Endothelial cell of umbilical vein (primary cell): ENCODE measurements at regions not wholly inside any gene's neighbourhood (a gene's known extent, or its start where the extent isn't known, plus 50 kb on each side); places are given as distances from the start of the nearest gene placed in this dataset.

Experiments
- BruUV-seq: library from RNA; stranded (reverse); fragments of 400-500 nt; replicated peaks from 2 replicates; lab custom pipeline; 2021; lab: Mats Ljungman, UMichigan
- CTCF ChIA-PET: fragments of 300-600, 350-600 bp; sonication (Branson Sonifier 250); formaldehyde crosslinking; loops from one replicate; lab custom pipeline; 2021; ENCODE audit warnings: antibody characterized with exemption, inconsistent platforms; lab: Charles Lee
- POLR2A ChIA-PET: fragments of 300-600, 350-600 bp; sonication (Branson Sonifier 250); formaldehyde crosslinking; loops from one replicate; lab custom pipeline; 2021; ENCODE audit warnings: antibody characterized with exemption, inconsistent platforms; lab: Charles Lee
- DNase-seq: peaks from one replicate; pipeline ENCODE4 v3.0.0-alpha.2; 2011; ENCODE audit warnings: low read depth, low spot score
- FAIRE-seq: peaks from 2 replicates; lab custom pipeline; 2011; peaks lifted over from hg19 to GRCh38; lab: Jason Lieb, UNC
- H2AFZ ChIP-seq: 2 replicates; pipeline ENCODE4 v1.6.0; 2012; ENCODE audit warnings: low read depth, low read length, control low read depth, inconsistent platforms
- H3K27ac ChIP-seq: 2 replicates; pipeline ENCODE4 v1.5.1; 2011; ENCODE audit warnings: low read depth, mild to moderate bottlenecking, control low read depth, low read length, moderate library complexity; ENCODE audit not compliant: insufficient read depth
- H3K27me3 ChIP-seq, 2 experiments: 2 replicates each; pipeline versions ENCODE4 v1.6.0 to v1.6.1; 2011; ENCODE audit warnings: low read length in 2 of 2, mixed read lengths in 1 of 2; ENCODE audit not compliant: control insufficient read depth in 2 of 2, insufficient read depth in 2 of 2
- H3K36me3 ChIP-seq, 2 experiments: 2 replicates in 1 of 2; 3 replicates in 1 of 2; pipeline ENCODE4 v1.5.1; 2011; ENCODE audit warnings: low read length in 2 of 2, mild to moderate bottlenecking in 1 of 2, moderate library complexity in 1 of 2; ENCODE audit not compliant: control insufficient read depth in 2 of 2, insufficient read depth in 2 of 2; ENCODE audit errors: extremely low read depth in 1 of 2
- H3K4me1 ChIP-seq: 3 replicates; pipeline ENCODE4 v1.5.1; 2011; ENCODE audit warnings: mild to moderate bottlenecking, low read length; ENCODE audit not compliant: control insufficient read depth, insufficient read depth; ENCODE audit errors: extremely low read depth
- H3K4me2 ChIP-seq: 2 replicates; pipeline ENCODE4 v1.6.1; 2011; ENCODE audit warnings: low read length, control low read depth, mixed read lengths; ENCODE audit not compliant: insufficient read depth
- H3K4me3 ChIP-seq, 3 experiments: fragments of 200-600 bp in 1 of 3; sonication (generic), shearing (Covaris generic) in 1 of 3; replicated peaks in 1 of 3; 2 replicates each; pipeline ENCODE4 v1.5.1; 2011 to 2016; ENCODE audit warnings: control low read depth in 3 of 3, low read length in 3 of 3, mild to moderate bottlenecking in 2 of 3, inconsistent platforms in 1 of 3, low read depth in 1 of 3, moderate library complexity in 1 of 3; ENCODE audit not compliant: insufficient read depth in 1 of 3
- H3K79me2 ChIP-seq: 2 replicates; pipeline ENCODE4 v1.6.0; 2012; ENCODE audit warnings: low read length, inconsistent platforms; ENCODE audit not compliant: control insufficient read depth, insufficient read depth
- H3K9ac ChIP-seq: replicated peaks from 2 replicates; pipeline ENCODE3; 2011; ENCODE audit warnings: low read length, control low read depth; ENCODE audit not compliant: insufficient read depth; ENCODE audit errors: extremely low read depth
- H3K9me1 ChIP-seq: replicated peaks from 3 replicates; pipeline ENCODE4 v1.6.0; 2011; ENCODE audit warnings: mild to moderate bottlenecking, low read length; ENCODE audit not compliant: control insufficient read depth, insufficient read depth; ENCODE audit errors: extremely low read depth
- H3K9me3 ChIP-seq: replicated peaks from 2 replicates; pipeline ENCODE4 v1.5.1; 2012; ENCODE audit warnings: low read length, inconsistent platforms; ENCODE audit not compliant: control insufficient read depth, insufficient read depth
- H4K20me1 ChIP-seq: replicated peaks from 2 replicates; pipeline ENCODE3; 2011; ENCODE audit warnings: mild to moderate bottlenecking, low read length; ENCODE audit not compliant: control insufficient read depth, insufficient read depth; ENCODE audit errors: extremely low read depth
- EZH2 ChIP-seq: IDR thresholded peaks from 2 replicates; pipeline ENCODE4 v1.6.1; 2012; ENCODE audit warnings: borderline replicate concordance, low read depth, mild to moderate bottlenecking, moderate library complexity, low read length, inconsistent platforms; ENCODE audit not compliant: severe bottlenecking
- JUN ChIP-seq: IDR thresholded peaks from 2 replicates; pipeline ENCODE4 v1.6.1; 2011; ENCODE audit warnings: borderline replicate concordance, low read depth; ENCODE audit not compliant: insufficient read length, insufficient read depth
- MYC ChIP-seq: IDR thresholded peaks from one replicate; pipeline ENCODE4 v1.6.1; 2011; ENCODE audit warnings: mild to moderate bottlenecking, low read depth, low read length
- POLR2A ChIP-seq: IDR thresholded peaks from 2 replicates; pipeline ENCODE4 v1.6.1; 2012; ENCODE audit warnings: low read depth, mild to moderate bottlenecking, control low read depth, low read length
- dilution Hi-C: fragments of 300-500 bp; cut with MboI; formaldehyde crosslinking; loops from one replicate; pipeline ENCODE4 v1.15.0; 2019; ENCODE audit warnings: low sequenced_read_pairs; ENCODE audit not compliant: extremely low pct_ligation_motif_present
- intact Hi-C: fragments of 100-400 bp; cut with micrococcal nuclease; formaldehyde crosslinking; loops from one replicate; pipeline ENCODE4 v1.10.0; 2022

DNA sequence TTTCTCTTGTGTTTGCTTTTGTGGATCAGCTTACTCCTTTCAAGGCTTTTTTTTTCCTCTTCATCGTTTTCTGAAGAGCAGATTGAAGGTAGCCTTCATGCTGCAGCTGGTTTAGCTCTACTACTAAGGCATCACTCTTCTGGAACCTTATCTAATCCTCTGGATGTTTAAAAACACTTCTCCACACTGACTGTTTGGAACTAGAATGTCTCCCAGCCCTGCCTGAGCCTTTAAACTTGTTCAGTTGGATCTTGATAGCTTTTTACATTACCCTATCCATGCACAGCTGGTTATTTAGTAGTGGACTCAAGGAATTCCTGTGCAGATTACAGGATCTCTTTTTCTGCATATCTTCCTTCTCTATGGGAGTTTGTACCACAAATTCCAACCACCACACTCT, 108.9 kb upstream of the ASCC3 start:
- H3K79me2 ChIP-seq, result no peaks in the 10 kb centered on the region

GRCh38 chr6:100996409-100996808, 115.3 kb upstream of the ASCC3 start:
- POLR2A ChIA-PET, result no interaction called here
- BruUV-seq, result no TSS peak

More for the DNA sequence above, 108.9 kb upstream of the ASCC3 start:
- H3K9me1 ChIP-seq, result no peaks in the 10 kb centered on the region
- FAIRE-seq (no peak), DNase-seq (no peak)
- no peaks in the 10 kb centered on the region for H4K20me1 ChIP-seq
- POLR2A ChIA-PET, result no interaction called here
- H3K4me3 ChIP-seq, result no peak overlapping the region
- H2AFZ ChIP-seq, result no peak overlapping the region
- H3K27me3 ChIP-seq, result no peaks in the 10 kb centered on the region
- intact Hi-C loops, result loop anchor here (5.0 kb wide), 1 partner anchor 533 kb away; no protein-coding TSS in a partner anchor
- H3K9ac ChIP-seq, result no peak overlapping the region
- CTCF ChIA-PET, result no interaction called here
- no TSS peak for BruUV-seq
- no peak overlapping the region for H3K27ac ChIP-seq
- no peak overlapping the region for H3K4me2 ChIP-seq
- dilution Hi-C loops, result no loop called here
- no peaks in the 10 kb centered on the region for H3K36me3 ChIP-seq
- H3K9me3 ChIP-seq, result no peaks in the 10 kb centered on the region
- H3K4me1 ChIP-seq, result no peaks in the 10 kb centered on the region
- TF ChIP-seq MYC (no peak), JUN (no peak), EZH2 (no peak)

More at GRCh38 chr6:100996409-100996808, 115.3 kb upstream of the ASCC3 start:
- Histone ChIP-seq H3K4me2 (no peak overlapping the region), H3K36me3 (no peaks in the 10 kb centered on the region), H4K20me1 (no peaks in the 10 kb centered on the region), H2AFZ (no peak overlapping the region), H3K9me3 (no peaks in the 10 kb centered on the region), H3K27ac (no peak overlapping the region), H3K4me1 (no peaks in the 10 kb centered on the region), H3K9ac (no peak overlapping the region), H3K27me3 (no peaks in the 10 kb centered on the region), H3K9me1 (no peaks in the 10 kb centered on the region), H3K4me3 (no peak overlapping the region), H3K79me2 (no peaks in the 10 kb centered on the region)
- TF ChIP-seq POLR2A, result no peak
- intact Hi-C loops (no loop called here), dilution Hi-C loops (no loop called here)
- no peak for FAIRE-seq
- no peak for DNase-seq
- CTCF ChIA-PET, result no interaction called here
